LHCN-M2 (cell line): ENCODE measurements at regions not wholly inside any gene's neighbourhood (a gene's known extent, or its start where the extent isn't known, plus 50 kb on each side); places are given as distances from the start of the nearest gene placed in this dataset.

Experiments
- DNase-seq: peaks from one replicate; pipeline ENCODE4 v3.0.0-alpha.2; 2012; ENCODE audit warnings: low read depth

GRCh38 chr1:37085393-37085792 is 51.1 kb upstream of the GRIK3 start:
- DNase-seq = no peak

- no peak for DNase-seq
Observed at GRCh38 chr1:37089750-37090149, 55.4 kb upstream of the GRIK3 start.

- DNase-seq = no peak
Observed at GRCh38 chr1:37090671-37091070, 56.4 kb upstream of the GRIK3 start.

- DNase-seq = no peak
Observed at GRCh38 chr1:37092937-37093336, 58.6 kb upstream of the GRIK3 start.

- no peak for DNase-seq
Observed at GRCh38 chr1:37094302-37094701, 60.0 kb upstream of the GRIK3 start.

- DNase-seq = no peak
Observed at GRCh38 chr1:37096523-37096922, 62.2 kb upstream of the GRIK3 start.

- DNase-seq = no peak
Observed at GRCh38 chr1:37097731-37098130, 63.4 kb upstream of the GRIK3 start.

- no peak for DNase-seq
Observed at GRCh38 chr1:37098237-37098636, 63.9 kb upstream of the GRIK3 start.

GRCh38 chr1:37100310-37100709 is 66.0 kb upstream of the GRIK3 start:
- no peak for DNase-seq

- no peak for DNase-seq
Observed at GRCh38 chr1:37102656-37103382, 68.5 kb upstream of the GRIK3 start.

GRCh38 chr1:37105911-37106310 is 71.6 kb upstream of the GRIK3 start:
- no peak for DNase-seq

- no peak for DNase-seq
Observed at GRCh38 chr1:37107153-37107907, 73.0 kb upstream of the GRIK3 start.

GRCh38 chr1:37108596-37109188 is 74.4 kb upstream of the GRIK3 start:
- DNase-seq = no peak

GRCh38 chr1:37112430-37112829 is 78.1 kb upstream of the GRIK3 start:
- no peak for DNase-seq

GRCh38 chr1:37113285-37113997 is 79.1 kb upstream of the GRIK3 start:
- DNase-seq = no peak

GRCh38 chr1:37118790-37119189 is 84.5 kb upstream of the GRIK3 start:
- DNase-seq = no peak

- DNase-seq = no peak
Observed at GRCh38 chr1:37120279-37120678, 86.0 kb upstream of the GRIK3 start.

GRCh38 chr1:37123276-37124115 is 89.2 kb upstream of the GRIK3 start:
- no peak for DNase-seq

- no peak for DNase-seq
Observed at GRCh38 chr1:37124501-37124900, 90.2 kb upstream of the GRIK3 start.

- DNase-seq = no peak
Observed at GRCh38 chr1:37125295-37125694, 91.0 kb upstream of the GRIK3 start.

GRCh38 chr1:37127254-37127748 is 93.0 kb upstream of the GRIK3 start:
- no peak for DNase-seq
